Osteocyte (in vitro differentiated cells): ENCODE measurements at regions not wholly inside any gene's neighbourhood (a gene's known extent, or its start where the extent isn't known, plus 50 kb on each side); places are given as distances from the start of the nearest gene placed in this dataset.

Source experiments
- DNase-seq: peaks from one replicate; pipeline ENCODE4 v3.0.0; 2021; ENCODE audit warnings: mixed read lengths; ENCODE audit not compliant: unreplicated experiment; ENCODE audit errors: extremely low spot score
- H3K27ac Mint-ChIP-seq: one replicate; pipeline ENCODE4 v1.8.0; 2021; ENCODE audit warnings: mild to moderate bottlenecking, mixed read lengths; ENCODE audit not compliant: unreplicated experiment
- H3K27me3 Mint-ChIP-seq: one replicate; pipeline ENCODE4 v1.8.0; 2021; ENCODE audit warnings: mixed read lengths; ENCODE audit not compliant: unreplicated experiment
- H3K36me3 Mint-ChIP-seq: one replicate; pipeline ENCODE4 v1.8.0; 2021; ENCODE audit warnings: mixed read lengths; ENCODE audit not compliant: unreplicated experiment
- H3K4me1 Mint-ChIP-seq: one replicate; pipeline ENCODE4 v1.8.0; 2021; ENCODE audit warnings: mixed read lengths; ENCODE audit not compliant: unreplicated experiment
- H3K4me3 Mint-ChIP-seq: one replicate; pipeline ENCODE4 v1.8.0; 2021; ENCODE audit warnings: mild to moderate bottlenecking, moderate library complexity, mixed read lengths; ENCODE audit not compliant: unreplicated experiment
- H3K9me3 Mint-ChIP-seq: one replicate; pipeline ENCODE4 v1.8.0; 2021; ENCODE audit warnings: mixed read lengths; ENCODE audit not compliant: unreplicated experiment
- CTCF ChIP-seq: fragments of 200-600 bp; sonication (generic); IDR thresholded peaks from 2 replicates; pipeline ENCODE4 v1.5.0; 2021; ENCODE audit warnings: antibody characterized with exemption, mild to moderate bottlenecking, moderate library complexity

DNA sequence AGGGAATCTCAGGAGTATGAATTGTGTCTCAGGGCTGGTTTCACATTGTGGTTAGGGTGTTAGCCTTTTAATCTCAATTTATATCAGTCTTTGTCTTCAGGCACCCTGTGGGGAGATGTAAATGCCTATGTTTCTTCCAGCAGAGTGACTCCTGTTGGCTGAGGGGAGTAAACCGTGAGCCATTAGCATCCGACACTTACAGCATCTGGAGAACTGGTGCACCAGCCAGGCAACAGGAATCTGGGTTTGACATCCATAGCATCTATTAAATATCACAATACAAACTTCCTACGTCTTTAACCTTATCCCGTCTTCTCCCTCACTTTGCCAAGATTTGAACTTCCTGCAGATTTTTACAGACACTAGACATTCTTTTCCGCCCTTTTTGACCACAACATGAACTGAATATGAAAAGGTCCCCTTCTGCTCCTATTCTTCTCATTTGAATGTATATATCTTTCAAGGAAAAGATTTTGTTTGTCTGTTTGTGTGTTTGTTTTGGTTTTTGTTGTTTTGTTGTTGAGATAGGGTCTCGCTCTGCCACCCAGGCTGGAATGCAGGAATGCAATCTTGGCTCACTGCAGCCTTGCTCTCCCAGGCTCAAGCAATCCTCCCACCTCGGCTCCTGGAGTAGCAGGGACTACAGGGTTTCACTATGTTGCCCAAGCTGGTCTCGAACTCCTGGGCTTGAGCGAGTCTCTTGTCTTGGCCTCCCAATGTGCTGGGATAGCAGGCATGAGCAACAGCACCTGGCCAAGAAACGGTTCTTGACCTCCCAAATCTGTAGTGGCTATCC is 626.2 kb downstream of the TLR4 start:
- Mint-ChIP-seq H3K4me3 (no peak overlapping the region), H3K36me3 (no peaks in the 10 kb centered on the region), H3K4me1 (no peaks in the 10 kb centered on the region), H3K27me3 (no peaks in the 10 kb centered on the region), H3K9me3 (peaks cover 4% of the 10 kb centered on the region), H3K27ac (no peak overlapping the region)
- no peak for DNase-seq
- TF ChIP-seq CTCF, result no peak

- no peak for DNase-seq
- H3K27ac Mint-ChIP-seq, result no peak overlapping the region
These were observed 627.4 kb downstream of the TLR4 start for GRCh38 chr9:118331622-118332045.

DNA sequence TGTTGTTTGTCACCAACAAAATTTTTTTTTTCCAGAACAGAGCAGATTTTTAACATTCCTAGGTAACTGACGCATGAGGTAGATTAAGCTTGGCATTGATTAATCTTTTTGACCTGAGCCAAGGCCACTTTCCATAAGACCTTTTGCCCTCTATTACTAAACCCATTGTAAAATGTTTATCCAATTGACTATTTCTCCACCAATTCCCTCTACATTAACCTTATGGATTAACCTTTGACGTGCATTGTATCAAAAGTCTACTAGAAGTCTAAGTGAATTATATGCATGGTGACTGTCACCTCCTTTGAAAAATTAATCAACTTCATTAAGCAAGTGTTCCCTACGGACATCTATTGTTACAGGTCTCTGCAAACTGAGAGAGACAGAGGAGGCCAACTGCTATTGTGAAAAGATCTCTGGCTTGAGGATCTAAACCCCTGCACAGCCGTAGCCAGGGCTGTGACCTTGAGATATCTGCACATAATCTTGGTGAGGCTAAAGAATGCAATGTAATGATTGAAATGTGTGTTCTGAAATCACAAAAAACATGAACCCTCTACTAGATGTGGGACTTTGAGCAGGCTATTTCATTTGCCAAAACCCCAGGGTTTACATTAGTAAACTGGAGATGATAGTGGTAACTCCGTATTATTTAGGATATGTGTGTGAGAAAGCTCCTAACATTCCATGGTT is 632.2 kb downstream of the TLR4 start:
- Mint-ChIP-seq H3K36me3 (no peaks in the 10 kb centered on the region), H3K4me3 (no peak overlapping the region), H3K9me3 (no peaks in the 10 kb centered on the region), H3K27ac (no peak overlapping the region), H3K27me3 (no peaks in the 10 kb centered on the region), H3K4me1 (no peaks in the 10 kb centered on the region)
- TF ChIP-seq CTCF, result no peak
- no peak for DNase-seq

More at GRCh38 chr9:118331622-118332045, 627.4 kb downstream of the TLR4 start:
- Mint-ChIP-seq H3K4me1 (no peaks in the 10 kb centered on the region), H3K36me3 (no peaks in the 10 kb centered on the region), H3K9me3 (peaks cover 4% of the 10 kb centered on the region), H3K4me3 (no peak overlapping the region), H3K27me3 (no peaks in the 10 kb centered on the region)
- TF ChIP-seq CTCF, result no peak

- no peak for TF ChIP-seq CTCF
- no peaks in the 10 kb centered on the region for H3K9me3 Mint-ChIP-seq
- DNase-seq, result no peak
- no peaks in the 10 kb centered on the region for H3K4me1 Mint-ChIP-seq
- no peak overlapping the region for H3K4me3 Mint-ChIP-seq
- no peak overlapping the region for H3K27ac Mint-ChIP-seq
- H3K36me3 Mint-ChIP-seq, result no peaks in the 10 kb centered on the region
- H3K27me3 Mint-ChIP-seq, result no peaks in the 10 kb centered on the region
These were observed 632.7 kb downstream of the TLR4 start for GRCh38 chr9:118336943-118337330.

DNA sequence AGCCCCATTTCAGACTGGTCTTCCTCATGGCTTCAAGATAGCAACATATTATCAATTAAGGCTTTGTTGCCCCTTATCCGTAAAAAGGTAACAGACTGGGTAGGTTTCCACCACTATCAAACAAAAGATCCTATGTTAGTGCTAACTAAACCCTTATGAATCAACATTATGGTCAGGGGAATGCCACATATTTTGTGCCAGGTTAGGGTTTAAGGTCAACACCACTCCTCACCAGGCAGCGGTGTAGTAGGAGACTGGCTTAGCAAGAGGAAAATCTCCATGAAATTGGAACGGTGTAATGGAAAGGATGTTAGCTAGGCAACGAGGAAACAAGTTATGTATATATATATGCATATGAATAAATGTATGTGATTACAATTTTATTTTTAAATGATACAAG is 655.8 kb downstream of the TLR4 start:
- H3K9me3 Mint-ChIP-seq, result no peaks in the 10 kb centered on the region
- DNase-seq, result no peak
- no peaks in the 10 kb centered on the region for H3K4me1 Mint-ChIP-seq
- H3K27me3 Mint-ChIP-seq, result peaks cover 3% of the 10 kb centered on the region
- H3K4me3 Mint-ChIP-seq, result no peak overlapping the region
- no peak overlapping the region for H3K27ac Mint-ChIP-seq
- H3K36me3 Mint-ChIP-seq, result no peaks in the 10 kb centered on the region
- TF ChIP-seq CTCF, result no peak
